Neutrophil (primary cell): ENCODE measurements at regions not wholly inside any gene's neighbourhood (a gene's known extent, or its start where the extent isn't known, plus 50 kb on each side); places are given as distances from the start of the nearest gene placed in this dataset.

Source experiments
- H3K27ac ChIP-seq: fragments of 200-600 bp; sonication (generic); 2 replicates; pipeline ENCODE4 v1.5.1; 2016; ENCODE audit warnings: mild to moderate bottlenecking, moderate library complexity
- H3K27me3 ChIP-seq: fragments of 200-600 bp; sonication (generic); 2 replicates; pipeline ENCODE4 v1.6.0; 2016; ENCODE audit warnings: mild to moderate bottlenecking
- H3K36me3 ChIP-seq: fragments of 200-600 bp; sonication (generic); 2 replicates; pipeline ENCODE4 v1.5.1; 2017
- H3K4me1 ChIP-seq, 2 experiments: fragments of 200-600 bp in 1 of 2; sonication (generic) in 1 of 2; 1 replicate in 1 of 2; 2 replicates in 1 of 2; pipeline versions ENCODE4 v1.5.1 to v1.6.1; 2013 to 2016; ENCODE audit warnings: low read depth in 1 of 2, low read length in 1 of 2, mild to moderate bottlenecking in 1 of 2, moderate library complexity in 1 of 2; ENCODE audit not compliant: control insufficient read depth in 1 of 2, insufficient read depth in 1 of 2
- H3K4me3 ChIP-seq, 2 experiments: fragments of 200-600 bp in 1 of 2; sonication (generic) in 1 of 2; 1 replicate in 1 of 2; 2 replicates in 1 of 2; pipeline ENCODE4 v1.5.1; 2013 to 2016; ENCODE audit warnings: low read depth in 1 of 2, low read length in 1 of 2, mild to moderate bottlenecking in 1 of 2, moderate library complexity in 1 of 2
- H3K9me3 ChIP-seq: fragments of 200-600 bp; sonication (generic); 2 replicates; pipeline ENCODE4 v1.5.1; 2016
- CTCF ChIP-seq: fragments of 200-600 bp; sonication (generic); IDR thresholded peaks from 2 replicates; pipeline ENCODE4 v1.5.1; 2016; ENCODE audit warnings: antibody characterized with exemption

DNA sequence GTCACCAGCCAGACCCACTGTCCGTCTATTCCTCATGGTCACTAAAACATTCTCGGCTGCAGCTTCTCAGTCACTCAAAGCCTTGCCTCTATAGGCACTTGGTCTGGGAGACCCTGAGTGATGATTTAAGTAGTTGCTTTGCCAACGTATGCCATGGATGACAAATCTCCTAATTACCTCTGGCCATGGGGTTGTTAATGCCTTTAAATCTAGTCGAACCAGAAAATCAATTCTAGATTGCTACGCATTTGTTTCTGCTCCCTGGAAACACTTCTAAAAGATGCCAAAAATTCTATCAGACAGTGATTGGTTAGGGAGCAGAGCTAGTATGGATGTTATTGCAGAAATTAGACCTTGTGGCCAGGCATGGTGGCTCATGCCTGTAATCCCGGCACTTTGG lies 57.0 kb upstream of the RTL6 start:
- Histone ChIP-seq H3K4me3 (no peak overlapping the region), H3K4me1 (no peaks in the 10 kb centered on the region), H3K9me3 (no peaks in the 10 kb centered on the region), H3K36me3 (no peaks in the 10 kb centered on the region), H3K27ac (no peak overlapping the region), H3K27me3 (peaks cover 4% of the 10 kb centered on the region)
- TF ChIP-seq CTCF: no peak

- H3K9me3 ChIP-seq: no peaks in the 10 kb centered on the region
- no peak overlapping the region for H3K27ac ChIP-seq
- no peak for TF ChIP-seq CTCF
- no peaks in the 10 kb centered on the region for H3K4me1 ChIP-seq
- no peak overlapping the region for H3K4me3 ChIP-seq
- H3K27me3 ChIP-seq: peaks cover 4% of the 10 kb centered on the region
- no peaks in the 10 kb centered on the region for H3K36me3 ChIP-seq
These were observed 56.4 kb upstream of the RTL6 start for GRCh38 chr22:44554411-44554810.

DNA sequence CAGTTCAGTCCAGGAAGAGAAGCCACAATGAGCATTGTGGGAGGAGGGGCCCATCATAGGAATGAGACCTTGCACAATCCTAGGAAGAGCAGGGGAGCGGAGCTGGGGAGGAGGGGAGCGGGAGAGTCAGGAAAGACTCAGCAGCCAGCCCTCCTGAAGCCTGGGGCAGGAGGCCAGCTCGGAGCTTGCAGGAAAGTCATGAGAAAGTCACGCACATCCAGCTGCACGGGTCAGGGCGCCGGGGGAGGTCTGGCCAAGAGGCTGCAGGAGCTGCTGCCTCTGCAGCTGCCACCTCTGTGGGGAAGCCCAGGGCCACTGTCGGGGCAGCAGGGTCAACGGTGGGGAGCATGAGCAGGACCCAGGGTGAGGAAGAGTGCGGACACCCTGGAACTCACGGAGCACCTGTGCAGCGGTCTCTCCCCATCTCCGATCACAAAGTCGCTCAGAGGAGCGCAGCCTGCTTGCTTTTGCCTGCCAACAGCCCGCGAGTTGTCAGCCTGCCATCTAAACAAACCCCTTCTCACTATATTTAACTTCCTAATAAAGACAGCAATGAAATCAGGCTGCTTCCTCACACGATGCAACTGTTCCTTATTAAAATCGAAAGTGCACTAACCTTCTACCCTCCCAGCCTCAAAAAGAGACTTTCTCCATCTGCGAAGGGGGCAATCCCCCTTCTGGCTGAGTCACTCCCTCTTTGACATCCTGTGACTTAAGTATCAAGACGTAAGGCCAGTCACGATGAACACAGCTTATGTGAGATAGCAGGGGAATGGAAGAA lies 52.9 kb upstream of the RTL6 start:
- H3K9me3 ChIP-seq: no peaks in the 10 kb centered on the region
- no peak overlapping the region for H3K27ac ChIP-seq
- no peak overlapping the region for H3K4me3 ChIP-seq
- peaks cover 4% of the 10 kb centered on the region for H3K27me3 ChIP-seq
- no peaks in the 10 kb centered on the region for H3K36me3 ChIP-seq
- no peaks in the 10 kb centered on the region for H3K4me1 ChIP-seq
- TF ChIP-seq CTCF: no peak

GRCh38 chr22:44549701-44550100 lies 51.7 kb upstream of the RTL6 start:
- Histone ChIP-seq H3K9me3 (no peaks in the 10 kb centered on the region), H3K4me3 (no peak overlapping the region), H3K27me3 (peaks cover under 1% of the 10 kb centered on the region), H3K36me3 (no peaks in the 10 kb centered on the region), H3K27ac (no peak overlapping the region), H3K4me1 (no peaks in the 10 kb centered on the region)
- no peak for TF ChIP-seq CTCF

DNA sequence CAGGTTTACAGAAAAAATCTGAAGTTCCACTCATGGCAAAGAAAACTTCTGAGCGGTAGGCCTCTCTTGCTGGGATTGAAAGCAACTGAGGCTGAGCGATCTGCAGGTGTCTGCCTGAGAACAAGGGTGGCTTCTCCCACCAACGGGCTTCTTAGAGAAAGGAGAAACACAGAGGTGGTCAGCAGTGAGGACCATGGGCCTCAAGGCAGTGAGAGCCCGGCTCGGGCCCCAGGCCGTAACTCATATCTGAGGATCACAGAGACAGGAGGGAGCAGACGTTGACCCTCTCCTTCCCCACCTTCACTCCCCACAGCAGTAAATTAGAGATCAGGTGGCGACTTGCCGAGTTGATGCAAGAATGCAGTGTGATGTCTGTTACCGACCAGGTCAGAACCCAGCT lies 50.9 kb upstream of the RTL6 start:
- no peak overlapping the region for H3K4me3 ChIP-seq
- TF ChIP-seq CTCF: no peak
- H3K36me3 ChIP-seq: no peaks in the 10 kb centered on the region
- H3K27me3 ChIP-seq: peaks cover 3% of the 10 kb centered on the region
- no peak overlapping the region for H3K27ac ChIP-seq
- no peaks in the 10 kb centered on the region for H3K9me3 ChIP-seq
- no peaks in the 10 kb centered on the region for H3K4me1 ChIP-seq
